ENCODE measurements at regions not wholly inside any gene's neighbourhood (a gene's known extent, or its start where the extent isn't known, plus 50 kb on each side); places are given as distances from the start of the nearest gene placed in this dataset.

- peak; percentile 94 to 97 for DNase-seq (ENCODE audit: low read depth in 2 of 2)
Observed at GRCh38 chr2:62596061-62596921, 90.3 kb upstream of the TMEM17 start.

GRCh38 chr2:62595474-62595873 is 89.5 kb upstream of the TMEM17 start:
- DNase-seq (ENCODE audit: low read depth in 2 of 2): no peak

DNA sequence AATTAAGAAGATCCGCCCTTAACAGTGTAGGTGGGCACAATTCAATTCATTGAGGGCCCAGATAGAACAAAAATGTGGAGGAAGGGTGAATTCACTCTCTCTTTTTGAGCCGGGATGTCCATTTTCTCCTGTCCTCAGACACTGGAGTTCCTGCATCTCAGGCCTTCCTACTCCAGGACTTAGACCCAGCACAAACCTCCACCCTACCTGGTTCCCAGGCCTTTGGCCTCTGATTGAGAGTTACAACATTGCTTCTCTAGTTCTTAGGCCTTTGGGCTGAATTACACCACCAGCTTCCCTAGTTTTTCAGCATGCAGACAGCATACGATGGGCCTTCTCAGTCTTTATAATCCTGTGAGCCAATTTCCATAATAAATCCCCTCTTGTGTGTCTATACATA is 87.8 kb upstream of the TMEM17 start:
- DNase-seq (ENCODE audit: low read depth in 2 of 2): no peak

DNA sequence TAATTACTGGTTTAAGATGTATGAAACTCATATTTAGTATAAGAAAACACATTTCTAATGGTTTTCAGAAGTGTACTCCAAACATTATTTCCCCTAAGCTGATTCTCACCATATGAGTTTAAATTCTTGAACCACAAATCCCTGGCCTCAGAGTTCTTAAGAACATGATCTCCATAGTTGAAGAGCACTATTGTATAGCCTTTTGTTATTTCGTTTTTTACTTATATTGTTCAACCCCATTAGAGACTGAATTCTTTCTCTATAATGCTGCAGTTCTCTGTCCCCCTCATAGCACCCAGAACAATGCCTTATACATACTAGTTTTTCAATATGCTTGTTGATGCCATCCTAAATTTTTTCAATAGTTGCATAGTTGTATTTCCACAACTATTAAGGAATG is 85.5 kb upstream of the TMEM17 start:
- DNase-seq (ENCODE audit: low read depth in 2 of 2): no peak

- no peak for DNase-seq (ENCODE audit: low read depth in 2 of 2)
Observed at GRCh38 chr2:62589691-62590356, 83.8 kb upstream of the TMEM17 start.

- no peak for DNase-seq (ENCODE audit: low read depth in 2 of 2)
Observed at GRCh38 chr2:62587592-62587991, 81.6 kb upstream of the TMEM17 start.

- peak in 1 of 2 experiments; percentile 18 for DNase-seq (ENCODE audit: low read depth in 2 of 2)
Observed at GRCh38 chr2:62586981-62587380, 81.0 kb upstream of the TMEM17 start.

GRCh38 chr2:62578803-62579640 is 73.0 kb upstream of the TMEM17 start:
- peak; percentile 34 to 37 for DNase-seq (ENCODE audit: low read depth in 2 of 2)

DNA sequence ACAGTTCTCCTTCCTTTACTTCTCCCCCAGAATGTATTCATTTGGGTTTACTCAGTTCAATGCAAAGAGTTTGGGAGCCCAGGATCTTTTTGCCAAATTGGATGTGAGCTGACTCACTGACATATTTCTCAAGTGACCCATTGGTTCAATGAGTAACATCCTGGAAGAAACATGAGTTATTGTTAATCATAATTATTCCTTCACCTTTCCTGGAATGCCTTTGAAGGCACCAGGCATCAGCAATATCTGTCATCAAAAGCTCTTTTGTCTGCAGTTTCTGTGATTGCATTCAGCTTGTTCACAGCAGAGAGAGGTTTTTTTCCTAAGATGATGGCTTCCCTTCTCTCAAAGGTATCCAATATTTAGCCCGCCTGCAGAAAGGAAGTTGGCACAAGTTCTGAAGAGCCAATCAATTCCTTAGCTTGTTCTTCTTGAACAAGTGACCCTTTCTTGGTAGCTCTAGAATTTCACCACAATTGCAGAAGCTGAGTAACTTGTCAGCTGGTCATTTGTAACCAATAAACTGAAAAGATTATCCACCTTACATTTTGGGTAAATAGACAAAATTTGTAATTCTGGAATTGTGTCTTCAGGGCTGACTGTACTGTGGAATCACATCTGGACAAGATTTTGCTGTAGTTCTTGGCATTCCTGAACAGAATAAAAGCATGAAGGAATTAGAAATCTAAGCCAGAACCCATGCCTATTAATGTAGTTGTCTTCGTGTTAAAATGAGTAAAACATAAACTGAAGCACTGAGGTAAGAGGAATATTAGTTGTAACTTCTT is 72.2 kb upstream of the TMEM17 start:
- DNase-seq (ENCODE audit: low read depth in 2 of 2): peak; percentile 96 to 97

- no peak for DNase-seq (ENCODE audit: low read depth in 2 of 2)
Observed at GRCh38 chr2:62576276-62576939, 70.4 kb upstream of the TMEM17 start.

DNA sequence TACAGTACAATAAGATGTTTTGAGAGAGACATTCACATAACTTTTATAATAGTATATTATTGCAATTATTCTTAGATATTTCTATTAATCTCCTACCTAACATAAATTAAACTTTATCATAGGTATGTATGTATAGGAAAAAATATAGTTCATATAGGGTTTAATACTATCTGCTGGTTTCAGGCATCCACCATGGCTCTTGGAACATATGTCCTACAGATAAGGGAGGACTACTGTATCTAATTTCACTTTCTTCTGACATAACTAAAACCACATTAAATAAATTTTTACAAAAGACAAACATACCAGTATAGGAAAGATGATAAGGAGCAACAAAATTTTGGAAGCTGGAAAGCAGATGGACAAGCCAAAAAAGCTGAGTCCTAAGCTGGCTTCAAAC is 67.9 kb upstream of the TMEM17 start:
- no peak for DNase-seq (ENCODE audit: low read depth in 2 of 2)

GRCh38 chr2:62573137-62573731 is 67.2 kb upstream of the TMEM17 start:
- no peak for DNase-seq (ENCODE audit: low read depth in 2 of 2)

GRCh38 chr2:62570861-62571698 is 65.1 kb upstream of the TMEM17 start:
- DNase-seq (ENCODE audit: low read depth in 2 of 2): no peak

DNA sequence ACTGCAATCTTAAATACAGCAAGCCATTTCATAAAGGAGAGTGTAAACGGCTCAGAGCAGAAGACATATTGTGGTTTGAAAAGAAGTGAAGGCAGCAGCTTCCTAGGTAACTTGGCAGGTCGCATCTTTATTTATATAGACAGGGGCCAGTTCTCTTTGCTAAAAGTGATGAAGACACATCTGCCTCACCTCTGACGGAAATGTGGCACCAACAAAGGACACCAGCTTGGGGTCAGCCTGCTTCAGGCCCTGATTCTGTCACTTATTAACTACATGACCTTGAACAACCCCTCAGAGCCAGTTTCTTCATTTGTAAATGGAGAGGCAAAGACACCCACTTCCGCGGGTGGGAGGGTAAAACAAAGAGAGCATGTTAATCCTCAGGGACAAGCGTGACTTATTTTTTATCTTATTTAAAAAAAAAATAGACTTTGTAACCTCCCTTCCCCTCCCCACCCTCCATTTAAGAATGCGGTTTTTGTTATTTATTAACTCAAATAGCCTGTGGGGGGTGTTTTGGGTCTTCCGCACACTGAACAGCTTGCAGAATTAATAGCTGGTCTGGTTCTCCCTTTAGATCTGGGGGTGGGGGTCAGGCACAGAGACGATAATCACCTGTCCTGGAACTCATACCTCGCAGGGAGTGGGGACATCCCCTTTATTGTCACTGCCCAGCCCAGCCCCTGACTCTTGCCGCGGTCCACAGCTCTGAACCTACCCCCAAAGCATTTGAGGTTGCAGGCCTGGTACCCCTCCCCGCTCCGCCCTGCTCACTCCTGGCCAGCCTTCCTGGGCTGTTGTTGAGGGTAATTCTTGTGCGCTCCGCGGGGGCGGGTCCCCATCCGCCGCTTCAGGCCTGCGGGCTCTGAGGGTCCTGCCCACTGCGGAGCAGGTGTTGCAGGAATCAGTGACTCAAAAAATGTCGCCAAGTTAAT is 64.2 kb upstream of the TMEM17 start:
- DNase-seq (ENCODE audit: low read depth in 2 of 2): no peak

DNA sequence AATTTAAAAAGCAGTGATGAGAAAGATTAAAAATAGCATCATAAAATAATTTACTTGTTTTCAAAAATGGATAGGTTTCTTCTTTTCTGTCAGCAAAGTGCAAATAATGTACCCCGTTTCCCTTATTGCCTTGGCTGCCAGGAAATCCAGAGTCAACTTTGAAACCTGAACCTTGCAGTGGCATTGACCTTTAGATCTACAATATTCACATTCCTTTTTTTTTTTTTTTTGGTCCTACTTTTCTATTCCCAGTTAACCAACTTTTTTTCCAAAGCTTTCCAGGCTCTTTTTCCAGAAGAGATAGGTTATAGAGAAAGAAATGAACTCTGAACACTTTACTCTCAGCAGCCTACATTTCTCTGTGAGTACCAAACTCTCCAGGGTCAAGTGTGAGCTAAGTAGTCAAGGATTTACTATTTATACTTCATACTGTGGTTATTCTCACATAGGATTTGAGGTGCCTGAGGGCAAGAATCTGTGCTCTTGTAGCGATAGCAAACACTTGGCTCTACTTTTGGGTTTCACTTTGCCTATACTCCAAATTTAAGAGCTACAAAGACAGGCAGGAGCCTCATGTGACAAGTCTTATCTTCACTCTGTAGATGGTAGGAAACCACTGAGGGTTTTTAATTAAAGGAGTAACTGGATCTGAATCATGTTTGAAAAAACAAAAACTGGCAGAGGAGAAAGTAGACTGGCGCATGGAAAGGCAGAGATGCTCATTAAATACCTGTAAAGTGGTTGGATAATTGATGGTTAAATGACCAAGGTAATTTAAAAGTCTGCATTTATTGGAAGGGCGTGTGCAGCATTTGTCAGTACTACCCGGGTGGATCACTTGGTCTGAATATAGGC is 63.2 kb upstream of the TMEM17 start:
- DNase-seq (ENCODE audit: low read depth in 2 of 2): no peak

- no peak for DNase-seq (ENCODE audit: low read depth in 2 of 2)
Observed at GRCh38 chr2:62568074-62568473, 62.1 kb upstream of the TMEM17 start.

DNA sequence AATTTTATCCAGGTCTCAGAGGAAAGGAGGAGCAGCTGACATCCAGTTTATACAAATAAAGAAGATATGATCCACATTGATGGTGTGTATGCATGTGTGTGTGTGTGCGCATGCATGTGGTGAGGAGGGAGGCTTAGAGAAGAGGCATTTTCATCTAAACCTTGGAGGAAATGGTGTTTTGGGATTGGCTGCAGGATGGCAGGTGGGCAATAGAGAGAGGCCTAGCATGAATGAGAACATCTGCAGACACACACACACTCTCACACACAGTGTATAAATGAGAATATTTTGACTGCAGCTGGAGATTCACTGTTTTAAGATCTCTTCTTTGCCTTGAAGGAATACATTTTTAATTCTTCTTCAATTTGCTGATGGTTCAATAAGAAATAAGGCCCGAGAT is 61.7 kb upstream of the TMEM17 start:
- no peak for DNase-seq (ENCODE audit: low read depth in 2 of 2)

DNA sequence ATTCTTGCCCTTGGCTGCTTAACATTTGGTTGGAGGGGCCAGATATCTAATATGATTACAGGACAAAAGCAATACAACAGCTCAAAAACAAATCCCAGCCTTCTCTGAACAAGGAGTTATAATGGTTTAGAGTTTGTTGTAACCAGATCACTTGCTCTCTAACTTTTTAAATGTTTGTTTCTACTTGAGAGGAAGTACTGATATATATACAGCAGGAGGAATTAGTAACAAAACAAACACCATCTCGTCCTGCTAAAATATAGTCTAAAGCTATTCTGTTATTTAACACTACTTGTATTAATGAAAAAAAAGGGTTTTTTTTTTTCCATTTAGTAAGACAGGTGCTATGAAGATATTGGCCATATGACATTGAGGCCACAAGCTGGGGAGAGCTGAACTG is 60.9 kb upstream of the TMEM17 start:
- DNase-seq (ENCODE audit: low read depth in 2 of 2): no peak

Data from fibroblast of skin of left biceps (primary cell).